A549 (cell line): ENCODE measurements at regions not wholly inside any gene's neighbourhood (a gene's known extent, or its start where the extent isn't known, plus 50 kb on each side); places are given as distances from the start of the nearest gene placed in this dataset.

Experiments used
- ATAC-seq, 2 experiments: fragments of 200-7000 bp in 1 of 2; fragments of >200 bp in 1 of 2; cut with Nextera tagmentation in 1 of 2; cut with Tn5 transposase in 1 of 2; 3 replicates each; pipeline versions ENCODE4 v1.8.0 to v1.9.1; 2018 to 2020; ENCODE audit warnings: mild to moderate bottlenecking in 1 of 2, moderate library complexity in 1 of 2
- CTCF ChIA-PET: fragments of 300-600 bp; sonication (Branson Sonifier 250); formaldehyde crosslinking; extraction: SDS; loops from one replicate; lab custom pipeline; 2021; ENCODE audit warnings: antibody characterized with exemption, inconsistent platforms; lab: Yijun Ruan, JAX
- POLR2A ChIA-PET: fragments of 350-600 bp; formaldehyde crosslinking; extraction: SDS; loops from one replicate; lab custom pipeline; 2021; ENCODE audit warnings: antibody characterized with exemption, inconsistent platforms; lab: Yijun Ruan, JAX
- DNase-seq, 2 experiments: peaks; one replicate each; pipeline versions ENCODE4 v3.0.0 to v3.0.0-alpha.2; 2011 to 2016; ENCODE audit warnings: low read depth in 1 of 2, low spot score in 1 of 2
- FAIRE-seq: peaks from 2 replicates; lab custom pipeline; 2011; peaks lifted over from hg19 to GRCh38; lab: Jason Lieb, UNC
- H3K27ac ChIP-seq, 2 experiments: fragments of >200 bp; sonication (Bioruptor Twin); formaldehyde crosslinking; 3 replicates each; pipeline ENCODE4 v1.5.1; 2016 to 2017
- H3K4me1 ChIP-seq: fragments of >200 bp; sonication (Bioruptor Twin); formaldehyde crosslinking; 3 replicates; pipeline ENCODE4 v1.6.1; 2016
- H3K4me2 ChIP-seq: fragments of >200 bp; sonication (Bioruptor Twin); formaldehyde crosslinking; 3 replicates; pipeline ENCODE4 v1.6.1; 2016
- H3K4me3 ChIP-seq: fragments of >200 bp; sonication (Bioruptor Twin); formaldehyde crosslinking; 3 replicates; pipeline ENCODE4 v1.5.1; 2016
- H3K9me3 ChIP-seq: fragments of >200 bp; sonication (Bioruptor Twin); formaldehyde crosslinking; 3 replicates; pipeline ENCODE4 v1.6.1; 2016
- ATOH8 ChIP-seq: fragments of 250-450 bp; sonication (Bioruptor Pico); IDR thresholded peaks from 2 replicates; pipeline ENCODE4 v1.5.0; 2020; ENCODE audit warnings: low read depth, mild to moderate bottlenecking, moderate library complexity
- BHLHE40 ChIP-seq: IDR thresholded peaks from 2 replicates; pipeline ENCODE4 v1.6.1; 2012; ENCODE audit warnings: low read depth, low read length, inconsistent platforms
- CHD2 ChIP-seq: fragments of 150-350 bp; IDR thresholded peaks from 2 replicates; pipeline ENCODE4 v1.6.1; 2014; ENCODE audit warnings: low read length; ENCODE audit not compliant: partially characterized antibody
- CHD4 ChIP-seq: fragments of 200-600 bp; sonication (generic); IDR thresholded peaks from 2 replicates; pipeline ENCODE4 v1.6.1; 2016; ENCODE audit warnings: antibody characterized with exemption, mild to moderate bottlenecking, borderline replicate concordance
- EP300 ChIP-seq, 2 experiments: fragments of >200 bp; sonication (Bioruptor Twin); formaldehyde crosslinking; IDR thresholded peaks; 2 replicates in 1 of 2; 3 replicates in 1 of 2; pipeline ENCODE4 v1.6.1; 2016 to 2017
- ESRRA ChIP-seq: fragments of 150-350 bp; IDR thresholded peaks from 2 replicates; pipeline ENCODE4 v1.6.1; 2014; ENCODE audit warnings: mild to moderate bottlenecking, low read length, borderline replicate concordance
- FOSB ChIP-seq: fragments of 250-450 bp; sonication (Bioruptor Pico); IDR thresholded peaks from 2 replicates; pipeline ENCODE4 v1.5.0; 2020; ENCODE audit warnings: mild to moderate bottlenecking, moderate library complexity
- FOSL2 ChIP-seq, 2 experiments: fragments of 450-650 bp in 1 of 2; fragments of >200 bp in 1 of 2; sonication (Bioruptor Twin) in 1 of 2; formaldehyde crosslinking; IDR thresholded peaks; 2 replicates each; pipeline versions ENCODE4 v1.5.0 to v1.6.1; 2016 to 2020; ENCODE audit warnings: mild to moderate bottlenecking in 1 of 2, moderate library complexity in 1 of 2
- HOXA7 ChIP-seq: fragments of 250-450 bp; sonication (Bioruptor Pico); IDR thresholded peaks from 2 replicates; pipeline ENCODE4 v1.5.0; 2020; ENCODE audit warnings: mild to moderate bottlenecking, moderate library complexity
- HOXB5 ChIP-seq: fragments of 250-450 bp; sonication (Bioruptor Pico); IDR thresholded peaks from 2 replicates; pipeline ENCODE4 v1.5.0; 2020; ENCODE audit warnings: mild to moderate bottlenecking, moderate library complexity
- JUN ChIP-seq, 2 experiments: fragments of >200 bp; sonication (Bioruptor Twin); formaldehyde crosslinking; IDR thresholded peaks; 2 replicates in 1 of 2; 3 replicates in 1 of 2; pipeline ENCODE4 v1.6.1; 2016 to 2017
- MAFK ChIP-seq: fragments of 450-650 bp; IDR thresholded peaks from 2 replicates; pipeline ENCODE4 v1.6.1; 2014; ENCODE audit not compliant: partially characterized antibody
- MYC ChIP-seq: IDR thresholded peaks from 2 replicates; pipeline ENCODE4 v1.6.1; 2012; ENCODE audit warnings: mild to moderate bottlenecking, inconsistent platforms, low read length, improper control_type of control experiment, borderline replicate concordance
- NPAS2 ChIP-seq: fragments of 250-450 bp; sonication (Bioruptor Pico); IDR thresholded peaks from 2 replicates; pipeline ENCODE4 v1.8.0; 2022; ENCODE audit warnings: mild to moderate bottlenecking, moderate library complexity, borderline replicate concordance
- PHF8 ChIP-seq: fragments of 200-600 bp; sonication (generic); IDR thresholded peaks from 2 replicates; pipeline ENCODE4 v1.6.1; 2016; ENCODE audit warnings: low read depth, mild to moderate bottlenecking, antibody characterized with exemption, moderate library complexity, borderline replicate concordance
- POLR2AphosphoS2 ChIP-seq: conservative IDR thresholded peaks from 2 replicates; pipeline ENCODE4 v1.6.1; 2012; ENCODE audit warnings: low read length, improper control_type of control experiment, inconsistent platforms
- RAD21 ChIP-seq, 2 experiments: fragments of >200 bp in 1 of 2; sonication (Bioruptor Twin) in 1 of 2; formaldehyde crosslinking in 1 of 2; IDR thresholded peaks in 1 of 2; conservative IDR thresholded peaks in 1 of 2; 2 replicates in 1 of 2; 3 replicates in 1 of 2; pipeline ENCODE4 v1.6.1; 2012 to 2018; ENCODE audit warnings: inconsistent platforms in 1 of 2
- RARB ChIP-seq: fragments of 250-450 bp; sonication (Bioruptor Pico); IDR thresholded peaks from 2 replicates; pipeline ENCODE4 v1.8.0; 2021; ENCODE audit warnings: mild to moderate bottlenecking, moderate library complexity
- RCOR1 ChIP-seq: fragments of 150-350 bp; IDR thresholded peaks from 2 replicates; pipeline ENCODE4 v1.6.1; 2014; ENCODE audit warnings: antibody characterized with exemption, low read length, low read depth
- SMC3 ChIP-seq: fragments of >200 bp; sonication (Bioruptor Twin); formaldehyde crosslinking; IDR thresholded peaks from 3 replicates; pipeline ENCODE4 v1.6.1; 2018; ENCODE audit warnings: inconsistent platforms
- ZC3H11A ChIP-seq: fragments of 450-650 bp; IDR thresholded peaks from 2 replicates; pipeline ENCODE4 v1.6.1; 2014; ENCODE audit warnings: antibody characterized with exemption, mild to moderate bottlenecking
- ZNF302 ChIP-seq: fragments of 250-450 bp; sonication (Bioruptor Pico); IDR thresholded peaks from 2 replicates; pipeline ENCODE4 v1.9.0; 2021; ENCODE audit warnings: inconsistent platforms, mild to moderate bottlenecking, moderate library complexity
- ZSCAN20 ChIP-seq: fragments of 250-450 bp; sonication (Bioruptor Pico); IDR thresholded peaks from 2 replicates; pipeline ENCODE4 v1.8.0; 2022; ENCODE audit warnings: mild to moderate bottlenecking, moderate library complexity
- WGBS: methylation state at CpG from one replicate; pipeline ENCODE4 v1.1.6; 2017; ENCODE audit errors: missing lambda C conversion rate; 5-methylcytosine and 5-hydroxymethylcytosine counted together
- TF ChIP-seq, protein P1 (sequence below): fragments of 200-600 bp; sonication (generic); IDR thresholded peaks from 2 replicates; pipeline ENCODE4 v1.6.1; 2016; ENCODE audit warnings: antibody characterized with exemption, mild to moderate bottlenecking, moderate library complexity
- TF ChIP-seq, protein P2 (sequence below): fragments of 450-650 bp; IDR thresholded peaks from 2 replicates; pipeline ENCODE4 v1.6.1; 2014; ENCODE audit warnings: antibody characterized with exemption

- no peak overlapping the region for H3K4me2 ChIP-seq
- DNase-seq (no peak), FAIRE-seq (no peak), ATAC-seq (no peak)
- TF ChIP-seq NPAS2 (CRISPR knock-in tag) (no peak), RCOR1 (no peak), HOXA7 (no peak), ZNF302 (CRISPR knock-in tag) (no peak), ATOH8 (CRISPR knock-in tag) (no peak), EP300 (IDR thresholded peaks at IDR 0.05) (no peak), ESRRA (no peak), CHD2 (no peak), RAD21 (conservative IDR thresholded peaks at IDR 0.05 in 1 of 2, IDR thresholded peaks at IDR 0.05 in 1 of 2) (no peak), SMC3 (no peak), FOSB (CRISPR knock-in tag) (no peak)
- ChIA-PET POLR2A (no interaction called here), CTCF (no interaction called here)
- H3K4me1 ChIP-seq, result no peaks in the 10 kb centered on the region
- no peak overlapping the region for H3K4me3 ChIP-seq
- 16% methylated on average over 3 of the region's 3 CpGs for WGBS
- H3K27ac ChIP-seq, result no peak overlapping the region
- H3K9me3 ChIP-seq, result no peaks in the 10 kb centered on the region
These were observed 595.0 kb downstream of the PYDC2 start for GRCh38 chr3:192055946-192056345.

GRCh38 chr3:192057261-192057660 lies 596.3 kb downstream of the PYDC2 start:
- Histone ChIP-seq H3K9me3 (no peaks in the 10 kb centered on the region), H3K4me1 (no peaks in the 10 kb centered on the region), H3K27ac (no peak overlapping the region), H3K4me2 (no peak overlapping the region), H3K4me3 (no peak overlapping the region)
- ATAC-seq (no peak), DNase-seq (no peak), FAIRE-seq (no peak)
- POLR2A ChIA-PET, result no interaction called here
- CTCF ChIA-PET, result no interaction called here
- WGBS, result 40% methylated on average over 3 of the region's 3 CpGs
- TF ChIP-seq ZNF302 (CRISPR knock-in tag) (no peak), HOXB5 (no peak), JUN (IDR thresholded peaks at IDR 0.05) (no peak), PHF8 (no peak), POLR2AphosphoS2 (no peak), MAFK (no peak), ZSCAN20 (no peak), ZC3H11A (no peak), SMC3 (no peak), CHD4 (no peak), RARB (CRISPR knock-in tag) (no peak), HOXA7 (no peak), NPAS2 (CRISPR knock-in tag) (no peak), RCOR1 (no peak), RAD21 (conservative IDR thresholded peaks at IDR 0.05 in 1 of 2, IDR thresholded peaks at IDR 0.05 in 1 of 2) (no peak), FOSL2 (IDR thresholded peaks at IDR 0.05) (no peak), FOSL2 (CRISPR knock-in tag; IDR thresholded peaks at IDR 0.05) (no peak), MYC (no peak), BHLHE40 (no peak)
- TF ChIP-seq, protein P1, sequence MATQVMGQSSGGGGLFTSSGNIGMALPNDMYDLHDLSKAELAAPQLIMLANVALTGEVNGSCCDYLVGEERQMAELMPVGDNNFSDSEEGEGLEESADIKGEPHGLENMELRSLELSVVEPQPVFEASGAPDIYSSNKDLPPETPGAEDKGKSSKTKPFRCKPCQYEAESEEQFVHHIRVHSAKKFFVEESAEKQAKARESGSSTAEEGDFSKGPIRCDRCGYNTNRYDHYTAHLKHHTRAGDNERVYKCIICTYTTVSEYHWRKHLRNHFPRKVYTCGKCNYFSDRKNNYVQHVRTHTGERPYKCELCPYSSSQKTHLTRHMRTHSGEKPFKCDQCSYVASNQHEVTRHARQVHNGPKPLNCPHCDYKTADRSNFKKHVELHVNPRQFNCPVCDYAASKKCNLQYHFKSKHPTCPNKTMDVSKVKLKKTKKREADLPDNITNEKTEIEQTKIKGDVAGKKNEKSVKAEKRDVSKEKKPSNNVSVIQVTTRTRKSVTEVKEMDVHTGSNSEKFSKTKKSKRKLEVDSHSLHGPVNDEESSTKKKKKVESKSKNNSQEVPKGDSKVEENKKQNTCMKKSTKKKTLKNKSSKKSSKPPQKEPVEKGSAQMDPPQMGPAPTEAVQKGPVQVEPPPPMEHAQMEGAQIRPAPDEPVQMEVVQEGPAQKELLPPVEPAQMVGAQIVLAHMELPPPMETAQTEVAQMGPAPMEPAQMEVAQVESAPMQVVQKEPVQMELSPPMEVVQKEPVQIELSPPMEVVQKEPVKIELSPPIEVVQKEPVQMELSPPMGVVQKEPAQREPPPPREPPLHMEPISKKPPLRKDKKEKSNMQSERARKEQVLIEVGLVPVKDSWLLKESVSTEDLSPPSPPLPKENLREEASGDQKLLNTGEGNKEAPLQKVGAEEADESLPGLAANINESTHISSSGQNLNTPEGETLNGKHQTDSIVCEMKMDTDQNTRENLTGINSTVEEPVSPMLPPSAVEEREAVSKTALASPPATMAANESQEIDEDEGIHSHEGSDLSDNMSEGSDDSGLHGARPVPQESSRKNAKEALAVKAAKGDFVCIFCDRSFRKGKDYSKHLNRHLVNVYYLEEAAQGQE, result no peak
- TF ChIP-seq, protein P2, sequence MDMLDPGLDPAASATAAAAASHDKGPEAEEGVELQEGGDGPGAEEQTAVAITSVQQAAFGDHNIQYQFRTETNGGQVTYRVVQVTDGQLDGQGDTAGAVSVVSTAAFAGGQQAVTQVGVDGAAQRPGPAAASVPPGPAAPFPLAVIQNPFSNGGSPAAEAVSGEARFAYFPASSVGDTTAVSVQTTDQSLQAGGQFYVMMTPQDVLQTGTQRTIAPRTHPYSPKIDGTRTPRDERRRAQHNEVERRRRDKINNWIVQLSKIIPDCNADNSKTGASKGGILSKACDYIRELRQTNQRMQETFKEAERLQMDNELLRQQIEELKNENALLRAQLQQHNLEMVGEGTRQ, result no peak
